HFFc6 (cell line): ENCODE measurements at regions not wholly inside any gene's neighbourhood (a gene's known extent, or its start where the extent isn't known, plus 50 kb on each side); places are given as distances from the start of the nearest gene placed in this dataset.

Experiments
- DNase-seq: peaks from one replicate; pipeline ENCODE4 v3.0.0-alpha.2; 2018
- H3K27ac Mint-ChIP-seq: 2 replicates; pipeline ENCODE4 v1.8.0; 2020; ENCODE audit warnings: mild to moderate bottlenecking, mixed read lengths
- H3K27me3 Mint-ChIP-seq: 2 replicates; pipeline ENCODE4 v1.8.0; 2021; ENCODE audit warnings: mild to moderate bottlenecking, moderate library complexity, mixed read lengths; ENCODE audit not compliant: insufficient read depth
- H3K36me3 Mint-ChIP-seq: 2 replicates; pipeline ENCODE4 v1.8.0; 2021; ENCODE audit warnings: low read depth, mixed read lengths
- H3K4me1 Mint-ChIP-seq: 2 replicates; pipeline ENCODE4 v1.8.0; 2020; ENCODE audit warnings: low read depth, mixed read lengths
- H3K4me3 Mint-ChIP-seq: 2 replicates; pipeline ENCODE4 v1.8.0; 2020; ENCODE audit warnings: mild to moderate bottlenecking, moderate library complexity, mixed read lengths
- H3K9me3 Mint-ChIP-seq: 2 replicates; pipeline ENCODE4 v1.8.0; 2020; ENCODE audit warnings: mild to moderate bottlenecking, mixed read lengths
- CTCF ChIP-seq: fragments of 200-600 bp; sonication (generic); IDR thresholded peaks from 2 replicates; pipeline ENCODE4 v1.5.0; 2021; ENCODE audit warnings: antibody characterized with exemption, mild to moderate bottlenecking

- Mint-ChIP-seq H3K4me1 (peaks cover 33% of the 10 kb centered on the region; the same call in 1 of the 2 replicates), H3K27me3 (no peaks in the 10 kb centered on the region; the same call in 1 of the 2 replicates), H3K4me3 (no peak overlapping the region), H3K36me3 (no peaks in the 10 kb centered on the region), H3K27ac (no peak overlapping the region), H3K9me3 (peaks cover 11% of the 10 kb centered on the region)
- no peak for DNase-seq
- TF ChIP-seq CTCF = no peak
These were observed 97.2 kb upstream of the TNFAIP3 start for GRCh38 chr6:137769797-137770362.

- TF ChIP-seq CTCF = no peak
- H3K27me3 Mint-ChIP-seq = no peaks in the 10 kb centered on the region; the same call in 1 of the 2 replicates
- no peaks in the 10 kb centered on the region for H3K36me3 Mint-ChIP-seq
- H3K4me3 Mint-ChIP-seq = no peak overlapping the region
- H3K9me3 Mint-ChIP-seq = peaks cover 4% of the 10 kb centered on the region
- DNase-seq = no peak
- H3K4me1 Mint-ChIP-seq = peaks cover 21% of the 10 kb centered on the region; the same call in 1 of the 2 replicates
- H3K27ac Mint-ChIP-seq = no peak overlapping the region
These were observed 94.4 kb upstream of the TNFAIP3 start for GRCh38 chr6:137772541-137773250.

GRCh38 chr6:137775227-137775626 is 91.8 kb upstream of the TNFAIP3 start:
- TF ChIP-seq CTCF = no peak
- Mint-ChIP-seq H3K27ac (no peak overlapping the region), H3K4me3 (no peak overlapping the region), H3K4me1 (peaks cover 12% of the 10 kb centered on the region; the same call in 1 of the 2 replicates), H3K27me3 (no peaks in the 10 kb centered on the region; the same call in 1 of the 2 replicates), H3K9me3 (no peaks in the 10 kb centered on the region; the same call in 1 of the 2 replicates), H3K36me3 (no peaks in the 10 kb centered on the region)
- no peak for DNase-seq

GRCh38 chr6:137775720-137776119 is 91.3 kb upstream of the TNFAIP3 start:
- H3K9me3 Mint-ChIP-seq = no peaks in the 10 kb centered on the region; the same call in 1 of the 2 replicates

GRCh38 chr6:137776256-137776655 is 90.8 kb upstream of the TNFAIP3 start:
- H3K27me3 Mint-ChIP-seq = no peaks in the 10 kb centered on the region; the same call in 1 of the 2 replicates

More at GRCh38 chr6:137775720-137776119, 91.3 kb upstream of the TNFAIP3 start:
- Mint-ChIP-seq H3K4me1 (peaks cover 12% of the 10 kb centered on the region; the same call in 1 of the 2 replicates), H3K36me3 (no peaks in the 10 kb centered on the region), H3K27ac (no peak overlapping the region), H3K4me3 (no peak overlapping the region), H3K27me3 (no peaks in the 10 kb centered on the region; the same call in 1 of the 2 replicates)
- DNase-seq = no peak
- no peak for TF ChIP-seq CTCF

More at GRCh38 chr6:137776256-137776655, 90.8 kb upstream of the TNFAIP3 start:
- DNase-seq = no peak
- H3K27ac Mint-ChIP-seq = no peak overlapping the region
- no peaks in the 10 kb centered on the region; the same call in 1 of the 2 replicates for H3K9me3 Mint-ChIP-seq
- peaks cover 12% of the 10 kb centered on the region; the same call in 1 of the 2 replicates for H3K4me1 Mint-ChIP-seq
- H3K36me3 Mint-ChIP-seq = no peaks in the 10 kb centered on the region
- TF ChIP-seq CTCF = no peak
- no peak overlapping the region for H3K4me3 Mint-ChIP-seq
